BE2C (cell line): ENCODE measurements at regions not wholly inside any gene's neighbourhood (a gene's known extent, or its start where the extent isn't known, plus 50 kb on each side); places are given as distances from the start of the nearest gene placed in this dataset.
"Not testable (repeated sequence)": the region's sequence is repeated elsewhere in the genome, so short reads cannot be mapped to it uniquely, and the experiment has no call there.

Source experiments
- DNase-seq: peaks from one replicate; pipeline ENCODE4 v3.0.0-alpha.2; 2020
- H3K27me3 ChIP-seq: fragments of 250-450 bp; sonication (Bioruptor Pico); 2 replicates; pipeline ENCODE4 v1.5.1; 2020; ENCODE audit warnings: mild to moderate bottlenecking
- H3K36me3 ChIP-seq: fragments of 250-450 bp; sonication (Bioruptor Pico); 2 replicates; pipeline ENCODE4 v1.5.1; 2020; ENCODE audit warnings: mild to moderate bottlenecking
- H3K4me1 ChIP-seq: fragments of 250-450 bp; sonication (Bioruptor Pico); 2 replicates; pipeline ENCODE4 v1.5.1; 2020
- H3K4me3 ChIP-seq: 2 replicates; pipeline ENCODE4 v1.5.1; 2011; ENCODE audit warnings: low read depth, low read length
- H3K9me3 ChIP-seq: fragments of 250-450 bp; sonication (Bioruptor Pico); 2 replicates; pipeline ENCODE4 v1.5.1; 2020
- TF ChIP-seq, protein P1 (sequence below): IDR thresholded peaks from 2 replicates; pipeline ENCODE4 v1.5.1; 2012; ENCODE audit warnings: mild to moderate bottlenecking, low read depth, low read length

DNA sequence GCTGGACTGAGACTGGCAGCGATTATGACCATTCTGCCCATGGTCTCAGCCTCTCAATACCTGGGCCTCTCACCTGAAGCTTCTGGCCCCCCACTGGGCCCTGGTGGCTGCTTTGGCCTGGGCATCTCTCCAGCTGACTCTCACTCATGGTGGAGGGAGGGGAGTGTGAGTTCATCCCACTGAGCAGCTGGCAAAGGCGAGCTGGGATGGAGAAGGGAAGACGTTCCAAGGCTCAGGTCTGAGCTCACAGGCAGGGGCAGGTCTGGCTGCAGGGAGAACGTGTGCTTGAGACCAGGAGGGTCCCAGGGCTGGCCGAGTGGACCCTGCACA is 103.5 kb downstream of the TMEM121 start:
- H3K4me3 ChIP-seq = no peak overlapping the region
- TF ChIP-seq, protein P1, sequence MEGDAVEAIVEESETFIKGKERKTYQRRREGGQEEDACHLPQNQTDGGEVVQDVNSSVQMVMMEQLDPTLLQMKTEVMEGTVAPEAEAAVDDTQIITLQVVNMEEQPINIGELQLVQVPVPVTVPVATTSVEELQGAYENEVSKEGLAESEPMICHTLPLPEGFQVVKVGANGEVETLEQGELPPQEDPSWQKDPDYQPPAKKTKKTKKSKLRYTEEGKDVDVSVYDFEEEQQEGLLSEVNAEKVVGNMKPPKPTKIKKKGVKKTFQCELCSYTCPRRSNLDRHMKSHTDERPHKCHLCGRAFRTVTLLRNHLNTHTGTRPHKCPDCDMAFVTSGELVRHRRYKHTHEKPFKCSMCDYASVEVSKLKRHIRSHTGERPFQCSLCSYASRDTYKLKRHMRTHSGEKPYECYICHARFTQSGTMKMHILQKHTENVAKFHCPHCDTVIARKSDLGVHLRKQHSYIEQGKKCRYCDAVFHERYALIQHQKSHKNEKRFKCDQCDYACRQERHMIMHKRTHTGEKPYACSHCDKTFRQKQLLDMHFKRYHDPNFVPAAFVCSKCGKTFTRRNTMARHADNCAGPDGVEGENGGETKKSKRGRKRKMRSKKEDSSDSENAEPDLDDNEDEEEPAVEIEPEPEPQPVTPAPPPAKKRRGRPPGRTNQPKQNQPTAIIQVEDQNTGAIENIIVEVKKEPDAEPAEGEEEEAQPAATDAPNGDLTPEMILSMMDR = no peak
- 0 out of 2 replicates have a peak, but pooled peaks cover 2% of the 10 kb centered on the region for H3K27me3 ChIP-seq
- no peaks in the 10 kb centered on the region for H3K4me1 ChIP-seq
- no peaks in the 10 kb centered on the region for H3K36me3 ChIP-seq
- H3K9me3 ChIP-seq = peaks cover 6% of the 10 kb centered on the region; the same call in 1 of the 2 replicates
- no peak for DNase-seq

DNA sequence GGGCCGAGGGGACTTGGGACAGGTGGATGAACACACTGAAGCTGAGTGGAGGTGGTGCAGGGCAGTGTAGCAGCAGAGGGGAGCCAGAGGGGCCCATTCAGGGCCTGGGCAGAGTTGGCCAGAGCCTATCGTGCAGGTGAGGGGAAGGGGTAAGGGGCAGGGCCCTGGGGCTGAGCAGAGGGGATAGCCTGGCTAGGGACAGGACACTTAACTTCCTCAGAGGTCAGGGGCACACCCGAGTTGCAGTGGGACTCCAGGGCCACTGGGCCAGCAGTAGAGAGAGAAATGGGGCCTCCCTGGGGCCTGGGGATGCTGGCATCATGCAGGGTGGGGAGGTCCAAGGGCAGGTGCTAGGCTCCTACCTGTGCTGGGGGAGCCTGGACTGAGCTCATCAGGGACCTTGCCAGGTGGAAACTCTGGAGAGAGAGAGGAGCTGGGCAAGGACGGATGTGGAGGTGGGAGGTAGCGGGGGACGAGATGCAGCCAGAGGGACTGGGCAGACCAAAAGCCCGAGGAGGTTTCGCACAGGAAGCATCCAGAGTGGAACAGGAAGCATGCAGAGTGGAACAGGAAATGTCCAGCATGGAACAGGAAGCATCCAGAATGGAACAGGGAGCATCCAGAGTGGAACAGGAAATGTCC is 104.0 kb downstream of the TMEM121 start:
- not testable (repeated sequence) for H3K4me1 ChIP-seq, H3K36me3 ChIP-seq, H3K4me3 ChIP-seq, H3K27me3 ChIP-seq, H3K9me3 ChIP-seq, DNase-seq

DNA sequence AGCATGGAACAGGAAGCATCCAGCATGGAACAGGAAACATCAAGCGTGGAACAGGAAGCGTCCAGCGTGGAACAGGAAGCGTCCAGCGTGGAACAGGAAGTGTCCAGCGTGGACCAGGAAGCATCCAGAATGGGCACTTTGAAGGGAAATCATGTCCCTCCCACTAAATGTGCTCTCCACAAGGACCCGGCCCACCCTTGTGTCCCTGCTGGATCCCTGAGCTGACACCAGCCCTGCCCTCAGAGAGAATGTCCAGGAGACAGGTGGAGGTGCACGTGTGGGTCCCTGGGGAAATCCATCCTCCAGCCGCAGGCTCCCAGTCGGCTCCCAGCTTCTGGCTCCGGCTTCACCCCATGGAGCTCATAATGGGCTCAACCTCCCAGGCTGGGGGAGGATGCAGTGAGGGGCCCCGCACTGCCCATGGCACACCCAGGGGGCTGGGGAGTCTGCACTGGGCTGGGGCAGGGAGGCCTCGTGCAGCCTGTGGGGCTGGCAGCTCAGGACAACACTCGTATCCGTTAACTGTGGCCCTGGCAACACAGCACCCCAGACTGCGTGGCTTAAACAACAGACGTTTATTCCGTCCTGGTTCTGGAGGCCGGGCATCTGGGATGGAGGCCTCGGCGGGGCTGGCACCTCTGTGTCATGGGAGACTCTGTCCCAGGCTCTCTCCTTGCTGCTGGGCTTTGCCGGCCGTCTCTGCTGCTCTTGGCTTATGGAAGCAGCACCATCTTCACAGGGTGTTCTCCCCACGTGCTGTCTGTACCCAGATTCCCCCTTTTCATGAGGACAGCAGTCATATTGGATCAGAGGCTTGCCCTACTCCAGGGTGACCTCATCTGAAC is 104.8 kb downstream of the TMEM121 start:
- not testable (repeated sequence) for DNase-seq, H3K4me3 ChIP-seq, H3K36me3 ChIP-seq, H3K9me3 ChIP-seq, H3K4me1 ChIP-seq, H3K27me3 ChIP-seq

DNA sequence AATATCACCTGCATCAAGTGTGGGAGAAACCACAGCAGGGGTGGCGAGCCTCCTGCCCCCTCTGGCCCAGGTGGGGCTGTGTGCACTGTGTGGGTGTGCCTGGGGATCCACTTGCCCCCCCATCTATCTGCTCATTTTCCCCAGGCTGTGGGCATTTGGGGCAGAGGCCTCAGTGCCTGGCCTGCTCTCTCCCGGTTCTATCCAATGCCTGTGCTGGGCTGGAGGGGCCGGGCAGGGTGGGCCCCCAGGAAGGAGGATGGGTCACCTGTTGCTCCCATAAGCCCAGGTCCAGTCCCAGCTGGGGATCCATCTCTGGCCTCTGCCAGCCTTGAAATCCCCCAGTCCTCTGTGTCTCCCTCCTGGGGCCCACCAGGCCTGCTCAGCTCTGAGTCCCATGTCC is 105.6 kb downstream of the TMEM121 start:
- peaks cover 6% of the 10 kb centered on the region; the same call in 1 of the 2 replicates for H3K9me3 ChIP-seq
- TF ChIP-seq, protein P1 = no peak
- H3K4me3 ChIP-seq = no peak overlapping the region
- no peaks in the 10 kb centered on the region for H3K4me1 ChIP-seq
- H3K27me3 ChIP-seq = 0 out of 2 replicates have a peak, but pooled peaks cover 2% of the 10 kb centered on the region
- H3K36me3 ChIP-seq = no peaks in the 10 kb centered on the region
- no peak for DNase-seq

DNA sequence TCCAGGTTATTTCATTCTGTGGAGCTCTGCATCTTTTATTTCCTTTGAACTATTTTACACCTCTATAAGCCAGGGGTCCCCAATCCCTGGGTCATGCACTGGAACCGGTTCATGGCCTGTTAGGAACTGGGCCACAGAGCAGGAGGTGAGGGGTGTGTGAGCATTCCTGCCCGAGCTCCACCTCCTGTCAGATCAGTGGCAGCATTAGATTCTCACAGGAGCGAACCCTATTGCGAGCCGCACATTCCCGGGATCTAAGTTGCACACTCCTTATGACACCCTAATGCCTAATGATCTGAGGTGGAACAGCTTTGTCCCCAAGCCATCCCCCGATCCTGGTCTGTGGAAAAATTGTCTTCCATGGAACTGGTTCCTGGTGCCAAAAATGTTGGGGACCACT is 107.2 kb downstream of the TMEM121 start:
- not testable (repeated sequence) for DNase-seq, H3K4me3 ChIP-seq, H3K4me1 ChIP-seq, H3K36me3 ChIP-seq, H3K27me3 ChIP-seq, H3K9me3 ChIP-seq

DNA sequence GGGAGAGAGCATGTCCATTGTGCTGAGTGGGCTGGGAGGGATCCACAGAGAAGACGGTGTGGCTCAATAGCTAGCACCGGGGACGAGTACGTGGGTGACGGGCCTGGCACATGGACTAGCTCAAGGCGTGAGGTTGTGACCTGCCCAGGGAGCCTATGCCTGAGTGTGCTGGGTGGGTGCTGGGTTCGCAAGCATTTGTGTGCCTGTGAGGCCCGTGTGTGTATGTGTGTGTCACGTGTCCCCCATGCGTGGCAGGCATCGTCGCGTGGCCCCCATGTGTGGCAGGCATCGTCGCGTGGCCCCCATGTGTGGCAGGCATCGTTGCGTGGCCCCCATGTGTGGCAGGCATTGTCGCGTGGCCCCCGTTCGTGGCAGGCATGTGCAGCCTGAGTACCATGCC is 109.2 kb downstream of the TMEM121 start:
- TF ChIP-seq, protein P1 = no peak
- no peak for DNase-seq
- Histone ChIP-seq H3K27me3 (no peaks in the 10 kb centered on the region), H3K9me3 (peaks cover 6% of the 10 kb centered on the region; the same call in 1 of the 2 replicates), H3K4me1 (no peaks in the 10 kb centered on the region), H3K36me3 (no peaks in the 10 kb centered on the region), H3K4me3 (no peak overlapping the region)

DNA sequence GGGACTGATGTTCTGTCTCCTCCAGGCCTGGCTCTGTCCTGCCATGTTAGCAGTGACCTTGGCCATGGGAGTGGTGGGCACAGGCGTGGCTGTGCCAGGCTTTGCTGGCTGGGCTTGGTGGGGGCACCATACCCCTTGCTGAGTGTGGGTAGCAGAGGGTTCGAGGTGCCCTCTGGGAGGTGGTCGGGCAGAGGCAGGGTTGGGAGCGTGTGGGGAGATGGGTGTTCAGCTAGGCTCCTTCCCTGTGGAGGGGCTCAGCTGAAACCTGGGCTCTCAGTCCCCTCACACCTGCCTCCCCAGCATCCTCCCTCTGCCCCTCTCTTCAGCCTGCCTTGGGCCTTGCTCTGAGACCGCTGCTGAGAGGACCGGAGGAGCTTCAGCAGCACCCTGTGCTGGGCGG is 109.6 kb downstream of the TMEM121 start:
- H3K4me3 ChIP-seq, H3K4me1 ChIP-seq, H3K36me3 ChIP-seq, H3K9me3 ChIP-seq, DNase-seq, H3K27me3 ChIP-seq: not testable (repeated sequence)

DNA sequence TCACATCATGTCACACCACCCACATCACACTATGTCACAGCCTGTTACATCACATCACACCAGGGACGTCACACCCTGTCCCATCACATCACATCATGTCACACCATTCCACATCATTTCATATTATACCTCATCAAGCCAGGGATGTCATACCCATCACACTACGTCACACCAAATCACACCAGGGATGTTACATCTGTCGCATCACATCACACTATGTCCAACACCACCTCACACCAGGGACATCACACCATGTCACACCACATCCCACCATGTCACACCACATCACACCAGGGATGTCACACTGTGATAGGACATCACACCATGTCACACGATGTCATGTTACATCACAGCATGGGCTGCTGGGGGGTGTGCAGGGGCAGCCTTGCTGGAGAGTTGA is 110.6 kb downstream of the TMEM121 start:
- no peak overlapping the region for H3K4me3 ChIP-seq
- DNase-seq = no peak
- no peaks in the 10 kb centered on the region for H3K36me3 ChIP-seq
- no peaks in the 10 kb centered on the region for H3K27me3 ChIP-seq
- TF ChIP-seq, protein P1 = no peak
- no peaks in the 10 kb centered on the region for H3K4me1 ChIP-seq
- peaks cover 5% of the 10 kb centered on the region; the same call in 1 of the 2 replicates for H3K9me3 ChIP-seq

DNA sequence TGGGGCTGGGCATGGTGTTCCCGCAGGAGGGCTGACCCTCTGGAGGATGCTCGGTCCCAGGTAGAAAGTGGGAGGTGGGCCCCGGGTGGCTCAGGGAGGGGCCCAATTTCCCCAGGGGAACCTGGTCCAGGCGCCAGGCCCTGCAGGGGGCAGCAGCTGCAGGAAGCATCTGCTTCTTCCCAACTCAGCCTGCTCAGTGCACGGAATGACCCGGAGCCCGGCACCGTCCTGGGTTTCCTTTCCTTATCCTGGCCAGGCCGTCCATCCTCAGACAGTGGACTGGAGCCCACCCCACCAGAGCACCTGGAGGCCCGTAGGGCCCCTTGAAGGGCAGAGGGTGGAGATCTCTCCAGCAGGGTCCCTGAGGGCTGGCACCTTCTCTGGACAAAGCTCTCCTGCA is 111.0 kb downstream of the TMEM121 start:
- DNase-seq, H3K36me3 ChIP-seq, H3K4me3 ChIP-seq, H3K9me3 ChIP-seq, H3K27me3 ChIP-seq, H3K4me1 ChIP-seq: not testable (repeated sequence)

DNA sequence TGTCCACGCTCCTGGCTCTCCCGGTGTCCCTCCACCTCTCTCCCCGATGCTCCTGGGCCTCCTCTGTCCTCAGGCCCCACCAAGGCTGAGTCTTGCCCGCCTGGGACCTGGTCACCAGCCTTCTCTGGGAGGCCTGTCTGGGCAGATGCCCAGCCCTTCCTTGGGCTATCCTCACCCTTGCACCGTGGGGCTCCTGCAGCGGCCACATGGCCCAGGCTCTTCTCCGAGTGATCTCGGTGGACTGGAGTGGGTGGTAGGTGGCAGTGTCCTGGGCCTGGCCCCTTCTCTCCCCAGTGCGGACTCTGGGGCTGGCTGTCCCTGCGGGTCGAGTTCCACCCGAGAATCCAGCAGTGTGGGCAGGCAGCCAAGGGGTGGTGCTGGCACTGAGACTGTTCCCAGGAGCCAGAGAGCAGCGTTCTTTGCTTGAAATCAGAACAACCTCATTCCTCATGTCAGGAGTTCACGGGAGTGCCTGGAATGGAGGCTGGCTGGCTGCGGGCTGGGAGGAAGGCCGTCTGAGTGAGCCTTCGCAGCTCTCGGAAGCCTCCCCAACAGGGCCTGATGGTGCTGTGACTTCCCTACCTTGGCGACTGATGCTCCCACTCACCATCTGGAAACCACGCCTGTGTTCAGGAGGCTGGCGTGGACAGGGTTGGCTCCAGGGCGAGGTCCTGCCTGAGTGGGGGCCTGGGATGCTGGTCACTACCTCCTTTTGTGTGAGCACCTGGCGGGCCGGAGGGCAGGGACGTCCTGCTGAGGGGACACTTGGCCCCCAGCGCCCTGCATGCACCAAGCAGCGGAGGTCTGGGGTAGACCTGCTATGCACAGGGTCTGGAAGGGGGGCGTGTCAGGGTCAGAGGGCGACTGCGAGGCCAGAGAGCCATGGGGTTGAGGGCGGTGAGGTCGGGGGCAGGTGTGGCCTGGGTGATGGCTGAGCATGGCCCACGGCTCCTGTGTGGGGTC is 113.9 kb downstream of the TMEM121 start:
- not testable (repeated sequence) for H3K4me1 ChIP-seq, H3K27me3 ChIP-seq, DNase-seq, H3K4me3 ChIP-seq, H3K36me3 ChIP-seq, H3K9me3 ChIP-seq
